Hematopoietic multipotent progenitor cell treated with erythropoietin and hydrocortisone succinate and interleukin-3 and kit ligand, for 17 days (in vitro differentiated cells): ENCODE measurements at regions not wholly inside any gene's neighbourhood (a gene's known extent, or its start where the extent isn't known, plus 50 kb on each side); places are given as distances from the start of the nearest gene placed in this dataset.

Experiments used
- DNase-seq: peaks from one replicate; pipeline ENCODE4 v3.0.0-alpha.2; 2015; ENCODE audit warnings: low spot score

- DNase-seq, result no peak
Observed at GRCh38 chr2:145126146-145126545, 606.2 kb upstream of the ZEB2 start.

DNA sequence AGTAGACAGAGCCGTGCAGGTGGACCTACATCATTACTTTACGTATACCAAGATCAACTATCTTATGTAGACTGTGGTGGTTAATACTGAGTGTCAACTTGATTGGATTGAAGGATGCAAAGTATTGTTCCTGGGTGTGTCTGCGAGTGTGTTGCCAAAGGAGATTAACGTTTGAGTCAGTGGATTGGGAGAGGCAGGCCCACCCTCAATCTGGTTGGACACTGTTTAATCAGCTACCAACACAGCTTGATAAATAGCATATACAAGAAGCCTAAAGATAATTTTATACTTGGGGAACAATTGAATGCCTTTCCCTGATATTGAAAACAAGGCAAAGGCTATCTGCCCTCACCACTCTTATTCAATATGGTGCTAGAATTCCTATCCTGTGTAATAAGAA lies 604.2 kb upstream of the ZEB2 start:
- DNase-seq, result no peak

GRCh38 chr2:145123606-145124005 lies 603.7 kb upstream of the ZEB2 start:
- no peak for DNase-seq

GRCh38 chr2:145119225-145119624 lies 599.3 kb upstream of the ZEB2 start:
- DNase-seq, result no peak

- DNase-seq, result no peak
Observed at GRCh38 chr2:145116834-145117725, 597.2 kb upstream of the ZEB2 start.

DNA sequence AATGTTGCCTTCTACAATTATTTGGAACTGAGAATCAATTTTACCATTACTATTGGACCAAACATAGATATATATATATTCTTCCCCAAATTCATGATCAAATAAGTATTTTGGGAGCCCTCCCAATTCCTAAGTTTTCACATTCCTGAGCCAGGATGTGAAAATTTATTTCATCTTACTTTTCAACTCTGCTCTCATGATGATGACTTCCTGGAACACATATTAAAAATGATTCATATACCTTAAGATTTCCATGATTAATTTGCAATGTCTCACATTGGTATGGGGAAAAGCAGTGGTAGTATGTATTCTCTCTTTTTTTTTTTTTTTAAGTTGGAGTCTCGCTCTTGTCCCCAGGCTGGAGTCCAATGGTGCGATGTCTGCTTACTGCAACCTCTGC lies 596.1 kb upstream of the ZEB2 start:
- no peak for DNase-seq

DNA sequence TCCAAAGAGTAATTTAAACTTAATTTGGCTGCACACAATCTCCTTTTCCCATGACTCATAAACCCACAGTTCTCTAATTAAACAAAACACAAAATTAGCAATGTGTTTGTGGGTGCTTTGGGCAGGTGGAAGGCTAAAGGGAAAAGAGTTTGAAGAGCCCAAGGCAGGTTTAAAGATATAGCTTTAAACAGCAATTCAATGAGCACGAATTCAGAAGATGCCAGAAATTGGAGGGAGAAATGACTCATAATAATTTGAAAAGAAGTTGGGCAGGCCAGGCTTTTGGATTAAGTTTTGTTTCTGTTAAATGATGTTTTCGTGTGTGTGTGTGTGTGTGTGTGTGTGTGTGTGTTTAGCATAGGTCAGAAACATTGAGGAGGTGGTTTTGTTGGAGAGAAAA lies 594.8 kb upstream of the ZEB2 start:
- DNase-seq, result no peak

GRCh38 chr2:145112467-145112866 lies 592.5 kb upstream of the ZEB2 start:
- no peak for DNase-seq

DNA sequence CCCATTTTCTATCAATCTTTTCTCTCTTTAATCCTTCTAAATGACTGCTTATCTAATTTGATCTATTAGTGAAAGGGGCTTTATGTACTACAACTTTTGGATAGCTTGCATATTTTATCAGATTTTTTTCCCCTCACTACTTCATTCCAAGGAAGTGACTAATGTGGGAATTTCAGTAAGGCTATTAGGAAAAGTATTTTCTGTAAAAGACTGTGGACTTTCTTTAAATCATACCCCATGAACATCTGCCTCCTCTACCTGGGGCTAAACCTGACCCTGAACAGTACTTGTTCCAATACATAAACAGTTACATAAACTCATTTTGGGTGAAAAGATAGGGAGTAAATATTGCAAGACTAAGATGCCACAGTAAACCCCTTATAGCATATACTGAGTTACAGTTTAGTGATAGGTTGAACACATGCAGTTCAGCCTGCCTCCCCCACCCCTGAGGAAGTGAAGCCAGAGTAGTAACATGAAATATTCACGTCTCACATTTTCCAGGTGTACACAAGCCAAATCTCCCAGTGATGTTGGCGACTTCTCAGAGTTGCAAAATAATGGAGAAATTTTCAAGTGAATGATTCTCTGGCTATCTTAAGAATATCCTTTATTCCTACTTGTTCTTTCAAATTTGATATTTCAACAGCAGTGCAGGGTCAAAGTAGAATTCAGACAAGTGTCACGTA lies 590.9 kb upstream of the ZEB2 start:
- DNase-seq, result no peak

DNA sequence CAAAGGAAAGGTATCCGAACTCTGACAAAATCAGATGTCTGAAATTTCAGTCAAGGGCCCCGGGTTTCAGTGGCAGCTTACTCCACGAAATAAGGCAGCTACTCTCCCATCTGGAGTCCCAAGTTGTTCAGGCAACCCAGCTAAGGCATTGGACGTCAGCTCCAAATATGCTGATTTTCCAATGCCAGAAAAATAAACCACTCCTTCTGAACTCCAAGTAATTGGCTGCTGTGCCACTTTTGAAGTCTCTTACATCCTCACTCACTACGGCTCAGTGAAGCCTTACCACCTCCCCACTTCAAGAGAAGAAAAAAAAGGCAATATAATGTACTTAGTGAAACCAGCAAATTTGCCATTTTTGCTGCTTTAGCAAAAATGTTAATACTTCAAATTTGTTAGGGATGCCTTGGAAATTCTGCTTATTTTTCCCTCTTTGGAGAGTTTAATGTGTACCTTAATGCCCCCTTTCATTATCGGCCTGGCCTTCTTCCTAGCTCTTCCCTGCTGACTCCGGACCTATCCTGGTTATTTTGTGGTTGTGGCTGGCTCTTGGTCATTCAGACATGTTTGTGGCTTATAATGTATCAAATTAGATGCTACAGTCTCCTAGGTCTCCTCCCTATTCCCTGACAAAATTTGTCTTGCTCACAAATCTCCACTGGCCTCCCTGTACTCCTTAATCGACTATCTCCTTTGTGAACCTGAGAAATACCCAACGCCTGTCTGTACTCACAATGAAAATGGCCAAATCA lies 589.2 kb upstream of the ZEB2 start:
- DNase-seq, result no peak

DNA sequence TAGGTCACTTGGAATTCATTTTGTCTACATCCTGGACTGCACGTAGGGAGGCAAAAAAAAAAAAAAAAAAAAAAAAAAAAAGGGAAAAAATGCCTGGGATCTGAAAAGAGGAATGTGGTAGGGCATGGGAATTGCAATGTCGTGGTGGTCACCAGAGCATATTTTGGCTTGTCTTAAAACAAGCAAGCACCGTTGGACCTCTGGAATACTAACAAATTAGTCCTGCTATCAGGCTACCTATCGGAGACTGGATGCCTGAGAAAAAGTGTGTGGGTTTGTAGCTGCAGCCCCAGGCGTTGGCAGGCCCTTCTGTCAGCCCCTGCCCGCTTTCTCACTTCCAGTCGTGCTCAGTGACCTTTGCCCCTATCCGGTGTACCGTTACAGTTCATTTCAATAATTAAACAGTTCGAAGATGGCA lies 588.5 kb upstream of the ZEB2 start:
- no peak for DNase-seq

GRCh38 chr2:145106293-145106692 lies 586.4 kb upstream of the ZEB2 start:
- no peak for DNase-seq

DNA sequence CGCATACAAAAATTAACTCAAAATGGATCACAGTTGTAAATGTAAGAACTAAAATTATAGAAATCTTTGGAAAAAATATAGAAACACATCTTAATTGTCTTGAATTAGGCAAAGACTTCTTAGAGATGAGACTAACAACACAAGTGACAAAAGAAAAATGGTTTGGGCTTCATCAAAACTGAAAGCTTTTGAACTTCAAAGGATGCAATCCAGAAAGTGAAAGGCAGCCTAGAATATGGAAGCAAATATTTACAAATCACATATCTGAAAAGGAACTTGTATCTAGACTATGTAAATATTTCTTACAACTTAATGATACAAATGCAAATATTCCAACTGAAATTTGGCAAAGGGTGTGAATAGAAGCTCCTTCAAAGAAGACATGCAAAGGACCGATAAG lies 582.8 kb upstream of the ZEB2 start:
- no peak for DNase-seq

GRCh38 chr2:145100301-145100700 lies 580.4 kb upstream of the ZEB2 start:
- DNase-seq, result no peak

GRCh38 chr2:145096582-145096981 lies 576.7 kb upstream of the ZEB2 start:
- no peak for DNase-seq

- DNase-seq, result no peak
Observed at GRCh38 chr2:145095641-145096435, 575.9 kb upstream of the ZEB2 start.

- DNase-seq, result no peak
Observed at GRCh38 chr2:145094370-145094769, 574.5 kb upstream of the ZEB2 start.

- no peak for DNase-seq
Observed at GRCh38 chr2:145091967-145092366, 572.0 kb upstream of the ZEB2 start.

DNA sequence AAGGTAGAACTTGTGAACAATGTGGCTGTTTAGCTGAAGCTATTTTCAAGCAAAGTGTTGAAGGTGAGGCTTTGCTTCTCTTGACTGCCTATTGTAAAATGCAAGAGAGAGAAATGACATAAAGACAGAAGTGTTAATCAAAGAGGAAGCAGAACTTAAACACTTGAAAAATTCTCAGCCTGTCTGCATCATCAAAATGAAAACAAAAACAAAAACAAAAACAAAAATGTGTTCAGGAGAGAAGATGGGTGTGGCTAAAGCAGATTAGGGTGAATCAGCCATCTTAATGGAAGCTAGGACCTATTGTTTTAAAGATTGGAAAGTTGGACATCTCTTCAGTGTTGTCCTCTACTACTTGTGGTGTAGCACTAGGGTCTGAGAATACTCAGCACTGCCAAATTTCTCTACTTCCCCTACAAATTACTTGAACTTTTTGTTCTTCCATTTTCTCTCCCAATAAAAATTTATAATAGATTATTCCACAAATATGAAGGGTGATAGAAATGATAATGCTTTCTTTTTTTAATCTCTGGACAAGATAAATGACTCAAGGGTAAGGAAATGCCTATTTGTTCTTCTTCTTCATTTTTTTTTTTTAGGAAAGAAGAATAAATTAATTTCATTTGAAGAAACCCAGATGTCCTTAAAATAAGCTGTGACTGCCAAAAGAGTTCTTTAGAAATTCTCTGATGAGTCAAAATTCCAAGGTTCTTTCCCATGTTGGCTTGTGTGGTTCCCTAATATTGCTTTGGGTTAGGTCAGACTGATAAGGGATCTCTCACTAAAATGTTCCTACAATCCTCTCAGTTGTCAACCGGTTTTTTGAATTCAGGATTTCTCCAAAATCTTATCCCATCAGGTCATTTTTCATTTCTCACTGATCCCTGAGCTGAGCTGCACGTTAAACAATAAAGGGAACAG lies 571.2 kb upstream of the ZEB2 start:
- DNase-seq, result no peak

DNA sequence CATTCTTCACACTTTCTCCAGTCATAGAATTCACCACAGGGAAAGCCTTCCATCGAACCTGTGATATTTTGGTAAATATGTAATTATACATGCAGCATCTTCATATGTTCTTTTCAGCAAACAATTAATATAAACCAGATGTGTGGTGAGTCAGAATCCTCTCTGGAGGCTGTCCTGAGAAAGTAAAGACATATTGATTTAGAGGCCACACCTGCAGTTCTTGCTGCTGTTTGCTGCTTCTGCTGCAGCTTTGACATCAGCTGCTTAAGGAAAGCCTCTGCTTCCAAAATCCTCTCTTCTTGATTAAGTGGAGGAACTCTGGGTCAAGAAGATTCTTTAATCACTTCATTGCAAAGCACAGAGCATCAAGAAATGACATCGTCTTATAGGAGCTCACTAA lies 568.8 kb upstream of the ZEB2 start:
- no peak for DNase-seq

DNA sequence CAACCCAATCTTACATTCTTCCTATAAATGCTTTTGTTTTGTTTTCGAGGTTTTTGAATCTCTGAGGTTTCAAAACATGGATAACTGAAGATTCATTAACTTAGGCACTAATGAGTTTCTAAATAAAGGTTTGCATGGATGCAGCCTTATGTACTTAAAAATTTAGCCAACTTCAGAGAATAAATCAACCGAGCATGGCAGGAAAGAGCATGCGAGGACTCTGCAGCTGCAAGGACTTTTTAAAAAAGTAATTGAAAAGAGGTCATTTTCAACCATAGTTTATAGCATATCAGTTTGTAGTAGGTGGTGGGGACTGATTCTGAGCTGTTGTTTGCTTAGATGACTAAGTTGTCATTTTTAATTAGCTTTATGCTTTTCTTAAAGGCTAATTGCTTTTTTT lies 567.0 kb upstream of the ZEB2 start:
- DNase-seq, result no peak
